ENCODE measurements at regions not wholly inside any gene's neighbourhood (a gene's known extent, or its start where the extent isn't known, plus 50 kb on each side); places are given as distances from the start of the nearest gene placed in this dataset.

- TF ChIP-seq CTCF (IDR thresholded peaks at IDR 0.05; ENCODE audit: control insufficient read depth, insufficient read depth, low read depth, low read length, missing control alignments), result no peak
- no peak for DNase-seq (ENCODE audit: low read depth)
- no peak overlapping the region for H3K4me3 ChIP-seq (ENCODE audit: control insufficient read depth, low read depth, low read length)
Observed at GRCh38 chr4:130703211-130703935, 1607.4 kb downstream of the C4orf33 start.

GRCh38 chr4:130705023-130705422 lies 1609.1 kb downstream of the C4orf33 start:
- DNase-seq (ENCODE audit: low read depth), result no peak
- no peak overlapping the region for H3K4me3 ChIP-seq (ENCODE audit: control insufficient read depth, low read depth, low read length)
- no peak for TF ChIP-seq CTCF (IDR thresholded peaks at IDR 0.05; ENCODE audit: control insufficient read depth, insufficient read depth, low read depth, low read length, missing control alignments)

- no peak for TF ChIP-seq CTCF (IDR thresholded peaks at IDR 0.05; ENCODE audit: control insufficient read depth, insufficient read depth, low read depth, low read length, missing control alignments)
- DNase-seq (ENCODE audit: low read depth), result no peak
- H3K4me3 ChIP-seq (ENCODE audit: control insufficient read depth, low read depth, low read length), result no peak overlapping the region
Observed at GRCh38 chr4:130712038-130712437, 1616.1 kb downstream of the C4orf33 start.

- H3K4me3 ChIP-seq (ENCODE audit: control insufficient read depth, low read depth, low read length), result no peak overlapping the region
- no peak for DNase-seq (ENCODE audit: low read depth)
- TF ChIP-seq CTCF (IDR thresholded peaks at IDR 0.05; ENCODE audit: control insufficient read depth, insufficient read depth, low read depth, low read length, missing control alignments), result no peak
Observed at GRCh38 chr4:130714006-130714405, 1618.1 kb downstream of the C4orf33 start.

- DNase-seq (ENCODE audit: low read depth), result no peak
- TF ChIP-seq CTCF (IDR thresholded peaks at IDR 0.05; ENCODE audit: control insufficient read depth, insufficient read depth, low read depth, low read length, missing control alignments), result no peak
- no peak overlapping the region for H3K4me3 ChIP-seq (ENCODE audit: control insufficient read depth, low read depth, low read length)
Observed at GRCh38 chr4:130722361-130722760, 1626.4 kb downstream of the C4orf33 start.

GRCh38 chr4:130736436-130737185 lies 1640.7 kb downstream of the C4orf33 start:
- no peak overlapping the region for H3K4me3 ChIP-seq (ENCODE audit: control insufficient read depth, low read depth, low read length)
- no peak for TF ChIP-seq CTCF (IDR thresholded peaks at IDR 0.05; ENCODE audit: control insufficient read depth, insufficient read depth, low read depth, low read length, missing control alignments)
- DNase-seq (ENCODE audit: low read depth), result no peak
